HepG2 (cell line): ENCODE measurements at regions not wholly inside any gene's neighbourhood (a gene's known extent, or its start where the extent isn't known, plus 50 kb on each side); places are given as distances from the start of the nearest gene placed in this dataset.

ENCODE experiments used
- ARHGAP35 ChIP-seq: sonication (generic); formaldehyde crosslinking; IDR thresholded peaks from 2 replicates; pipeline ENCODE4 v1.9.0; 2022; ENCODE audit warnings: mild to moderate bottlenecking, inconsistent platforms, moderate library complexity, missing genetic modification reagents, borderline replicate concordance
- ARNTL ChIP-seq: sonication (generic); formaldehyde crosslinking; IDR thresholded peaks from 2 replicates; pipeline ENCODE4 v1.4.0; 2020; ENCODE audit warnings: mild to moderate bottlenecking, missing genetic modification reagents
- ATRX ChIP-seq: sonication (generic); formaldehyde crosslinking; IDR thresholded peaks from 2 replicates; pipeline ENCODE4 v1.4.0; 2020; ENCODE audit warnings: missing genetic modification reagents, borderline replicate concordance
- BCL6 ChIP-seq: IDR thresholded peaks from 2 replicates; pipeline ENCODE4 v1.6.1; 2016; ENCODE audit warnings: missing genetic modification reagents, missing compliant biosample characterization
- BRCA1 ChIP-seq: sonication (generic); formaldehyde crosslinking; IDR thresholded peaks from 2 replicates; pipeline ENCODE4 v1.4.0; 2020; ENCODE audit warnings: missing genetic modification reagents
- CHD4 ChIP-seq: fragments of 200-600 bp; sonication (generic); IDR thresholded peaks from 2 replicates; pipeline ENCODE4 v1.7.0; 2017; ENCODE audit warnings: mild to moderate bottlenecking, low read length, borderline replicate concordance
- ELF3 ChIP-seq: IDR thresholded peaks from 2 replicates; pipeline ENCODE4 v1.6.1; 2016; ENCODE audit warnings: missing genetic modification reagents, missing compliant biosample characterization
- GABPA ChIP-seq, 2 experiments: IDR thresholded peaks; 2 replicates each; pipeline ENCODE4 v1.6.1; 2011 to 2016; ENCODE audit warnings: low read depth in 2 of 2, low read length in 1 of 2, missing biosample characterization in 1 of 2, missing genetic modification characterization in 1 of 2
- LCORL ChIP-seq, 2 experiments: fragments of 450-650 bp in 1 of 2; sonication (generic) in 1 of 2; formaldehyde crosslinking in 1 of 2; IDR thresholded peaks; 2 replicates each; pipeline versions ENCODE4 v1.5.0 to v1.6.1; 2017 to 2020; ENCODE audit warnings: antibody characterized with exemption in 1 of 2, missing genetic modification reagents in 1 of 2
- MAF1 ChIP-seq: sonication (generic); formaldehyde crosslinking; IDR thresholded peaks from 2 replicates; pipeline ENCODE4 v1.5.0; 2020; ENCODE audit warnings: missing genetic modification reagents, borderline replicate concordance
- NPAS2 ChIP-seq: sonication (generic); formaldehyde crosslinking; IDR thresholded peaks from 2 replicates; pipeline ENCODE4 v1.8.0; 2022; ENCODE audit warnings: mild to moderate bottlenecking, missing genetic modification reagents, borderline replicate concordance
- PRMT3 ChIP-seq: sonication (generic); formaldehyde crosslinking; IDR thresholded peaks from 2 replicates; pipeline ENCODE4 v1.8.1; 2022; ENCODE audit warnings: low read depth, mild to moderate bottlenecking, moderate library complexity, missing genetic modification reagents, borderline replicate concordance
- RORA ChIP-seq: sonication (generic); formaldehyde crosslinking; IDR thresholded peaks from 2 replicates; pipeline ENCODE4 v1.5.0; 2020; ENCODE audit warnings: mild to moderate bottlenecking, missing genetic modification reagents, moderate library complexity
- RXRB ChIP-seq: IDR thresholded peaks from 2 replicates; pipeline ENCODE4 v1.6.1; 2016; ENCODE audit warnings: borderline replicate concordance, missing genetic modification reagents, missing compliant biosample characterization
- SMAD1 ChIP-seq: sonication (generic); formaldehyde crosslinking; IDR thresholded peaks from 2 replicates; pipeline ENCODE4 v1.4.0; 2020; ENCODE audit warnings: missing genetic modification reagents, low read depth, mild to moderate bottlenecking, borderline replicate concordance
- SP140L ChIP-seq: sonication (generic); formaldehyde crosslinking; IDR thresholded peaks from 2 replicates; pipeline ENCODE4 v1.4.0; 2020; ENCODE audit warnings: missing genetic modification reagents, borderline replicate concordance
- SUZ12 ChIP-seq: fragments of 150-350 bp; IDR thresholded peaks from 2 replicates; pipeline ENCODE4 v1.6.1; 2014; ENCODE audit warnings: low read depth, low read length
- TEAD3 ChIP-seq: optimal IDR thresholded peaks from 2 replicates; pipeline ENCODE3; 2016; ENCODE audit warnings: borderline replicate concordance
- WIZ ChIP-seq: sonication (generic); formaldehyde crosslinking; IDR thresholded peaks from 2 replicates; pipeline ENCODE4 v1.5.1; 2020; ENCODE audit warnings: mild to moderate bottlenecking, missing genetic modification reagents
- ZBTB20 ChIP-seq: sonication (generic); formaldehyde crosslinking; IDR thresholded peaks from 2 replicates; pipeline ENCODE4 v1.8.1; 2023; ENCODE audit warnings: missing genetic modification reagents, low read depth, mild to moderate bottlenecking, borderline replicate concordance
- ZNF274 ChIP-seq: sonication (generic); formaldehyde crosslinking; IDR thresholded peaks from 2 replicates; pipeline ENCODE4 v1.5.1; 2020; ENCODE audit warnings: mild to moderate bottlenecking, missing genetic modification reagents
- ZNF33A ChIP-seq: sonication (generic); formaldehyde crosslinking; IDR thresholded peaks from 2 replicates; pipeline ENCODE4 v1.5.1; 2020; ENCODE audit warnings: missing genetic modification reagents, mild to moderate bottlenecking, moderate library complexity, borderline replicate concordance
- ZNF562 ChIP-seq: sonication (generic); formaldehyde crosslinking; IDR thresholded peaks from 2 replicates; pipeline ENCODE4 v1.8.0; 2022; ENCODE audit warnings: missing genetic modification reagents, borderline replicate concordance
- ZNF619 ChIP-seq: sonication (generic); formaldehyde crosslinking; IDR thresholded peaks from 2 replicates; pipeline ENCODE4 v1.4.0; 2020; ENCODE audit warnings: mild to moderate bottlenecking, missing genetic modification reagents
- ZNF678 ChIP-seq: sonication (generic); formaldehyde crosslinking; IDR thresholded peaks from 2 replicates; pipeline ENCODE4 v1.4.0; 2020; ENCODE audit warnings: mild to moderate bottlenecking, missing genetic modification reagents
- ZNF83 ChIP-seq: sonication (generic); formaldehyde crosslinking; IDR thresholded peaks from 2 replicates; pipeline ENCODE4 v1.4.0; 2020; ENCODE audit warnings: missing genetic modification reagents, mild to moderate bottlenecking, borderline replicate concordance
- TF ChIP-seq, protein P1 (sequence below): sonication (generic); formaldehyde crosslinking; IDR thresholded peaks from 2 replicates; pipeline ENCODE4 v1.4.0; 2020; ENCODE audit warnings: mild to moderate bottlenecking, missing genetic modification reagents
- TF ChIP-seq, protein P2 (sequence below): sonication (generic); formaldehyde crosslinking; IDR thresholded peaks from 2 replicates; pipeline ENCODE4 v1.5.0; 2020; ENCODE audit warnings: missing genetic modification reagents
- TF ChIP-seq, protein P3 (sequence below): sonication (generic); formaldehyde crosslinking; IDR thresholded peaks from 2 replicates; pipeline ENCODE4 v1.4.0; 2020; ENCODE audit warnings: missing genetic modification reagents

DNA sequence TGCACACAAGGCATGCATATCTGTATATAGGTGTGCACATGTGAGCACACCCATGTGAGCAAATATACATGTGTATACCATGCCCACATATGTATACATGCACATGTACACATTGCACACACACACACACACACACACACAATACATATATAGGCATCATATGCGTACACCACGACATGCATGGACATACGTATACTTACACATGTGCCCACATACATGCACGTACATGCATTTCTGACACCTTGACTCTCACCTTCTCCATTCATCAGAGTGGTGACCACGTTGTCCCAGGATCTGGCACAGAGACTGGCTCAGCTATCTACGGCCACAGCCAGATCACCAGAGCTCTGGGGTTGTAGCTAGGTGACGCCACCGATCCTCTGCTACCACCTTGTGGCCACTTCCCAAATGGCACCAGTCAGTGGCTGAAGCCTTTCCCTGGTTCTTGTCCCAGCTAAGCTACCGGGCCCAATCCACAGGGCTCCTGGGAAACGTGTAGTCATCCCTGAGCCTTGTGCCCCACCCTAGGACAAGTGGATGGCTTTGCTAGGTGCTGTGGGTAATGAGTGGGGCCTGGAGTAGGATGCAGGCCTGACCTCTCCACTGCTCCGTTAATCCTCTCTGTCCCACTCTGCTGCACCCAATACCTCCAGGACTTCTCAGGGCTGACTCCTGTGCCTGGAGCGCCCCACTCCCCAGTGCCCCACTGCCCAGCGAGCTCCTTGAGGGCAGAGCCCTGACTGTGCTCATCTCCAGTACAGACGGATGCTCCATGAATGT is 194.4 kb downstream of the RGS3 start (continued):
- TF ChIP-seq ZNF678 = 0 out of 2 replicates have a peak, but pooled peaks have one; percentile 23
- 0 out of 2 replicates have a peak, but pooled peaks have one; percentile 17 for TF ChIP-seq SMAD1 (CRISPR knock-in tag)
- no peak for TF ChIP-seq ARNTL (CRISPR knock-in tag)
- no peak for TF ChIP-seq RORA (CRISPR knock-in tag)
- TF ChIP-seq SUZ12 = no peak
- TF ChIP-seq ZNF83 (CRISPR knock-in tag) = 0 out of 2 replicates have a peak, but pooled peaks have one; percentile 77
- no peak for TF ChIP-seq SP140L (CRISPR knock-in tag)
- TF ChIP-seq BCL6 = 0 out of 2 replicates have a peak, but pooled peaks have one; percentile 17
- peak; percentile 64; the same call in 1 of the 2 replicates for TF ChIP-seq PRMT3 (CRISPR knock-in tag)
- TF ChIP-seq, protein P1, sequence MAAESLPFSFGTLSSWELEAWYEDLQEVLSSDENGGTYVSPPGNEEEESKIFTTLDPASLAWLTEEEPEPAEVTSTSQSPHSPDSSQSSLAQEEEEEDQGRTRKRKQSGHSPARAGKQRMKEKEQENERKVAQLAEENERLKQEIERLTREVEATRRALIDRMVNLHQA (CRISPR knock-in tag) = no peak
- no peak for TF ChIP-seq ZNF562 (CRISPR knock-in tag)
- no peak for TF ChIP-seq CHD4
- TF ChIP-seq, protein P2, sequence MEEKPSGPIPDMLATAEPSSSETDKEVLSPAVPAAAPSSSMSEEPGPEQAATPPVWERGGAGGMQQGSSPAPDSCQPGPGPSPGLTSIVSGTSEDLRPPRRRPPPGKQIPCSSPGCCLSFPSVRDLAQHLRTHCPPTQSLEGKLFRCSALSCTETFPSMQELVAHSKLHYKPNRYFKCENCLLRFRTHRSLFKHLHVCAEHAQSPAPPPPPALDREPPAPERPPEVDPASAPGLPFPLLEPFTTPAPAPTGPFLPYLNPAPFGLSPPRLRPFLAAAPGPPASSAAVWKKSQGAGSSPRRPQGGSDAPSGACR (CRISPR knock-in tag) = 0 out of 2 replicates have a peak, but pooled peaks have one; percentile 49
- no peak for TF ChIP-seq GABPA (IDR thresholded peaks at IDR 0.05; ENCODE audit: low read depth, low read length)
- no peak for TF ChIP-seq GABPA (CRISPR knock-in tag; IDR thresholded peaks at IDR 0.05; ENCODE audit: low read depth)
- TF ChIP-seq TEAD3 (CRISPR knock-in tag) = peak; percentile 53
- TF ChIP-seq ZBTB20 = no peak
- TF ChIP-seq, protein P3, sequence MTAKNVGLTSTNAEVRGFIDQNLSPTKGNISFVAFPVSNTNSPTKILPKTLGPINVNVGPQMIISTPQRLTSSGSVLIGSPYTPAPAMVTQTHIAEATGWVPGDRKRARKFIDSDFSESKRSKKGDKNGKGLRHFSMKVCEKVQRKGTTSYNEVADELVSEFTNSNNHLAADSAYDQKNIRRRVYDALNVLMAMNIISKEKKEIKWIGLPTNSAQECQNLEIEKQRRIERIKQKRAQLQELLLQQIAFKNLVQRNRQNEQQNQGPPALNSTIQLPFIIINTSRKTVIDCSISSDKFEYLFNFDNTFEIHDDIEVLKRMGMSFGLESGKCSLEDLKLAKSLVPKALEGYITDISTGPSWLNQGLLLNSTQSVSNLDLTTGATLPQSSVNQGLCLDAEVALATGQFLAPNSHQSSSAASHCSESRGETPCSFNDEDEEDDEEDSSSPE (CRISPR knock-in tag) = no peak
- TF ChIP-seq ATRX (CRISPR knock-in tag) = no peak
- no peak for TF ChIP-seq LCORL (IDR thresholded peaks at IDR 0.05)
- TF ChIP-seq LCORL (CRISPR knock-in tag; IDR thresholded peaks at IDR 0.05) = 0 out of 2 replicates have a peak, but pooled peaks have one; percentile 45
- no peak for TF ChIP-seq NPAS2 (CRISPR knock-in tag)
- 0 out of 2 replicates have a peak, but pooled peaks have one; percentile 15 for TF ChIP-seq ELF3 (CRISPR knock-in tag)
- no peak for TF ChIP-seq BRCA1
- 0 out of 2 replicates have a peak, but pooled peaks have one; percentile 23 for TF ChIP-seq ZNF274 (CRISPR knock-in tag)
- no peak for TF ChIP-seq ARHGAP35 (CRISPR knock-in tag)
- TF ChIP-seq RXRB = peak; percentile 39; the same call in 1 of the 2 replicates
- no peak for TF ChIP-seq MAF1
- peak; percentile 72; the same call in 1 of the 2 replicates for TF ChIP-seq ZNF619
- no peak for TF ChIP-seq ZNF33A (CRISPR knock-in tag)
- TF ChIP-seq WIZ (CRISPR knock-in tag) = no peak
